IPS-18a (cell line): ENCODE measurements at regions not wholly inside any gene's neighbourhood (a gene's known extent, or its start where the extent isn't known, plus 50 kb on each side); places are given as distances from the start of the nearest gene placed in this dataset.
"Not testable (repeated sequence)": the region's sequence is repeated elsewhere in the genome, so short reads cannot be mapped to it uniquely, and the experiment has no call there.

Experiments
- H3K27ac ChIP-seq: one replicate; pipeline ENCODE4 v1.5.1; 2013; ENCODE audit warnings: low read length
- H3K27me3 ChIP-seq: one replicate; pipeline ENCODE4 v1.6.1; 2013; ENCODE audit warnings: mild to moderate bottlenecking, low read length; ENCODE audit not compliant: control insufficient read depth, insufficient read depth
- H3K36me3 ChIP-seq: one replicate; pipeline ENCODE4 v1.6.1; 2013; ENCODE audit warnings: low read depth, low read length; ENCODE audit not compliant: control insufficient read depth
- H3K4me1 ChIP-seq: one replicate; pipeline ENCODE4 v1.6.1; 2013; ENCODE audit warnings: low read depth, low read length; ENCODE audit not compliant: control insufficient read depth
- H3K4me3 ChIP-seq: one replicate; pipeline ENCODE4 v1.5.1; 2013; ENCODE audit warnings: low read length
- H3K9ac ChIP-seq: one replicate; pipeline ENCODE4 v1.6.1; 2013; ENCODE audit warnings: mild to moderate bottlenecking, low read length, moderate library complexity
- H3K9me3 ChIP-seq: one replicate; pipeline ENCODE4 v1.6.1; 2013; ENCODE audit warnings: low read depth, low read length; ENCODE audit not compliant: control insufficient read depth

DNA sequence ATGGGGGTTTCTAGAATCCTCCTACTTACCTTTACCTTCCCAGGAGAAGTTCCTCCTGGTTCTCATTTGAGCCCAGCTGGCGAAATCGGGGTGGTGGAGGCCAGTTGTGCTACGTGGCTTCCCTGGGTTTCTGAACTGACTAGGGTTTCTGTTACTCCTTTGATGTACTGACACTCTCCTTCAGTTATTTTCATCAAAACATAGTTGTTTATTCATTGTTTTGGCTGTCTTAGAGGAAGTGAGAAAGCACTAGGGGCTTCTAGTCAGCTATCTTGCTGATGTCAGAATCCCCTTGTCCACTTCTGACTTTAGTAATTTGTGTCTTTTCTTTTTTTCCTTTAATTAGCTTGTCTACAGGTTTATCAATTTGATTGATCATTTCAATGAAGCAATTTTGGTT, 332.2 kb upstream of the TANK start:
- Histone ChIP-seq H3K36me3 (no peaks in the 10 kb centered on the region), H3K27ac (no peak overlapping the region), H3K9me3 (peaks cover 5% of the 10 kb centered on the region), H3K27me3 (no peaks in the 10 kb centered on the region), H3K9ac (no peak overlapping the region), H3K4me1 (no peaks in the 10 kb centered on the region), H3K4me3 (no peak overlapping the region)

DNA sequence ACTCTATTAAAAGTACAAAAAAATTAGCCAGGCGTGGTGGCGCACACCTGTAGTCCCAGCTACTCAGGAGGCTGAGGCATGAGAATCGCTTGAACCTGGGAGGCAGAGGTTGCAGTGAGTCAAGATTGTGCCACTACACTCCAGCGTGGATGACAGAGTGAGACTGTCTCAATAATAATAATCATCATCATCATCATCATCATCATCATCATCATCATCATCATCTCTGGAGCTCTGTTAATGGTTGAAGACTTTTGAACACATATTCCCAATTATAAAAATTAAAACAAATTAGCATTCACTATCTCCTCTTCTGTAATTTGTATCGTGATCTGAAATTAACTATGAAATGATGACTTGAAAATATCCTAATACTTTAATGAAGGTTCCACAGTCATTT, 327.8 kb upstream of the TANK start:
- H3K27ac ChIP-seq, H3K9me3 ChIP-seq, H3K9ac ChIP-seq, H3K36me3 ChIP-seq, H3K27me3 ChIP-seq, H3K4me3 ChIP-seq, H3K4me1 ChIP-seq: not testable (repeated sequence)

DNA sequence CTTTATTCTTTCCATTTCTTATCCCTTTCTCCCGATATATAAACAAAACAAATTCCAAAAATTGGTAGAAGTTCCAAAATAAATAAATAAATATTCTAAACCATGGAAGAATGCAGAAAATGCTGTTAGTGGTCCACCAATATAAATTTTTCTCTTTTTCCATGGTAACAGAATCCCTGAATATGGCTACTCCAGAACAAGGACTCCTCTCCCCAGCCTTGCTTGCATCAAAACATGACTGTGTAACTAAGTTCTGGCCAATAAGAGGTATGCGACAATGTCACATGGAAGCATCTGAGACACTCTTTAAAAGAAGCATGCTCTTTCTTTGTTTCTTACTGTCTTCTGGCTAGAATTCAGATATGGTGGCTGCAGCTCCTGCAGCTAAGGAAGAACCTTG, 325.1 kb upstream of the TANK start:
- Histone ChIP-seq H3K27me3 (no peaks in the 10 kb centered on the region), H3K9ac (no peak overlapping the region), H3K4me3 (no peak overlapping the region), H3K36me3 (no peaks in the 10 kb centered on the region), H3K4me1 (no peaks in the 10 kb centered on the region), H3K27ac (no peak overlapping the region), H3K9me3 (no peaks in the 10 kb centered on the region)

DNA sequence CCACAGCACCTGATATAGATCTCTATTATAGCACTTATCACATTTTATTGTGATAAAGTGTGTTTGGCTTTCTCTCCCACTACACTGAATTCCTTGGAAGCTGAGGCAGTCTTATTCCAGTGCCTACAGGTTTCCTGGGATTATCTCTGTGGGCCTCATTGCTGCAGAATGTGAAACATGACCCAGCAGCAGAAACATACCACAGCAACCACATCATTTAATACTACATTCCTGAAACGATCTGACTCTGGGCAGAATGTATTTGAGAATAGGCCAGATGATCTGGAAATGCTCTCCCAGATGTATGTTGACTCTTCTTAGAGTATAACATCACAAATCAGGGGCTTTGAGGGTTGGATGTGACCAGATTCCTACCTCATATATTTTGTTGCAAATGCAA, 323.5 kb upstream of the TANK start:
- no peak overlapping the region for H3K9ac ChIP-seq
- no peaks in the 10 kb centered on the region for H3K36me3 ChIP-seq
- H3K27me3 ChIP-seq: no peaks in the 10 kb centered on the region
- no peaks in the 10 kb centered on the region for H3K9me3 ChIP-seq
- no peaks in the 10 kb centered on the region for H3K4me1 ChIP-seq
- H3K27ac ChIP-seq: no peak overlapping the region
- H3K4me3 ChIP-seq: no peak overlapping the region

DNA sequence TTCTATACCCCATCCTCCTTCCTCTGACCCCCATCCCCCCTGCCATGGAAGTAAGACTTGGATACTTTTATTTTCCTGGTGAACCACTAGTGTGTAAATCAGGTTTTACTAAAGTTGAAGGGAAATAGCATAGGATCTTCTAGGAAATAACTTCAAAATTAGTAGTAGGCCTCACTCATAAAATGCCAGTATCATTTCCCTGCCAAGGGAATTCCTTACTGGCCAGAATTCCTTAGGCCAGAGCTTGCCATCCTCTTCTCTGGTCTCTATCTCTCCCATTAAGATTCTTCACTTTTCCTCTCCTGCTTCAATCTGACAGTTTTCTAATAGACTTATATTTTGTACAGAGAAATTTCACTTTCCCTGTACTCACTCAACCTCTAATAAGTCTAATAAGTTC, 322.8 kb upstream of the TANK start:
- Histone ChIP-seq H3K9ac (no peak overlapping the region), H3K4me3 (no peak overlapping the region), H3K9me3 (no peaks in the 10 kb centered on the region), H3K4me1 (no peaks in the 10 kb centered on the region), H3K36me3 (no peaks in the 10 kb centered on the region), H3K27ac (no peak overlapping the region), H3K27me3 (no peaks in the 10 kb centered on the region)

DNA sequence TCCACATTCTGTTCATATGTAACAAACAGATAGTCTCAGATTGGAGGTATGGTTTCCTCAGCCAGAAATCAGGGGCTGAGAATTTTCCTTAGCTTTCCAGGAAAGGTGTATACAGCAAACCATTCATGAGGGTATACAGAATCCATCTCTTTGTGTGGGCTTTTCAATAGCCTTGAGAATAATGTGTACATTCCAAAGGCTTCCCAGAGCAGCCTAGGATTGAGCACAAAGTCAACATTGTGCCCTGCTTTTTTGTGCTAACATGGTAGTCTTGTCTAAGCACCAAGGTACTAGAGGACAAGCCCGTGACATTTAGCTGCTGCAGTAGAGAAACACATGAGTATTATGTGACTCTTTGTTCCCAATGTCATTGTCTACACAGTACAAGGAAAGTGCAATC, 322.1 kb upstream of the TANK start:
- no peaks in the 10 kb centered on the region for H3K36me3 ChIP-seq
- H3K27me3 ChIP-seq: no peaks in the 10 kb centered on the region
- H3K9ac ChIP-seq: no peak overlapping the region
- no peak overlapping the region for H3K27ac ChIP-seq
- no peaks in the 10 kb centered on the region for H3K9me3 ChIP-seq
- H3K4me3 ChIP-seq: no peak overlapping the region
- no peaks in the 10 kb centered on the region for H3K4me1 ChIP-seq

DNA sequence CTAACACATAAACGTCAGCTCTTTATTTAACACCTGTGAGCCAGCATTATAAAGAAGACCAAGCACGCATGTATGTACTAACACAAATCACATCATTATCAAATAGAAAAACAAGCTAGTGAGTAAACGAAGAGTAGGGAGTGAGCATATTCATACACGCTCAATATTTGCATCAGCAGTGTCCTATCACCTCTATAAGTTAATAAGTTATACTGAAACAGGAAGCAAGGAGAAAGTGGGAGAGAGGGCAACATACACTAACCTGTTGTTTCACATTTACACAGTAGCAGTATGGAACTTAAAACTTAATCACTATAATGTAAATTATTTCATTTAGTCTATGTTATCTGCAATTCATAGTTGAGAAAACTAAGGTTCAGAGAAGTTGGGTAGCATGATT, 321.5 kb upstream of the TANK start:
- Histone ChIP-seq H3K27me3 (no peaks in the 10 kb centered on the region), H3K9ac (no peak overlapping the region), H3K36me3 (no peaks in the 10 kb centered on the region), H3K4me3 (no peak overlapping the region), H3K9me3 (no peaks in the 10 kb centered on the region), H3K27ac (no peak overlapping the region), H3K4me1 (no peaks in the 10 kb centered on the region)

DNA sequence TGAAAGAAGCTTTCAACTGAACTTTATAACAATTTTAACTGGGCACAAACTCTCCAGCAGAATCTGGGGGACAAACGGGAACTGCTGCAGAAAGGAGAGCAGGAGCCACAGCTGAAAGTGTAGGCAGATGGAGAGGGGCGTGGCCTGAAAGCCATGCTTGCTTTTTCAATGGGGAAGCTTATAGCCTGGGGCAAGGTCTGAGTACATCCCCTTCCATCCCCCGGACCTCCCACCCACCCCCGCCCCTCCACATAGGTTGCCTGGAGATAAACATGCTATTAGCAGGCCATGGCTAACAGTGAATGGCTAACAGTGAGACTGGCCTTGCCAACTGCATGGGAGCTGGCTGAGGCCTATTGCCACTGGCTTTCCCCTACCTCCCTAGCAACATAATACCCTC, 317.9 kb upstream of the TANK start:
- Histone ChIP-seq H3K9me3 (no peaks in the 10 kb centered on the region), H3K27me3 (no peaks in the 10 kb centered on the region), H3K4me1 (no peaks in the 10 kb centered on the region), H3K27ac (no peak overlapping the region), H3K9ac (no peak overlapping the region), H3K36me3 (no peaks in the 10 kb centered on the region), H3K4me3 (no peak overlapping the region)

DNA sequence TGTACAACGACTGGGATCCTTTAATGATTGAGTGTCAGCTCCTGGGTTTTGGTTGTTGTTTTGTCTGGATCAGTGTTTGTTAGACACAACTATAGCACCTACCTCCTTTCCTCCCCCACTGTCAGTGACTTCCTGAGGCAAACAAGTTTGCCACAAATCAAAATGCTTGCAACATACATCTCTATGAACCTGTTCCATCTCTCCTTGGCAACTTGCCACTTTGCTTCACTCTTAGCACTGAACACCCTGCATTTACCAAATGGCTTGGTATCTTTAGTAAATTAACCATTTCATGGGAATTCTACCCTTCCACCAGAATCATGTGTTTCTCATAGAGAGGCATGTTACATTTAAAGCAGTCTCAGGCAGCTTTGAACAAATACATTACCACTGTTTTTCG, 301.1 kb upstream of the TANK start:
- Histone ChIP-seq H3K4me1 (no peaks in the 10 kb centered on the region), H3K27ac (no peak overlapping the region)

DNA sequence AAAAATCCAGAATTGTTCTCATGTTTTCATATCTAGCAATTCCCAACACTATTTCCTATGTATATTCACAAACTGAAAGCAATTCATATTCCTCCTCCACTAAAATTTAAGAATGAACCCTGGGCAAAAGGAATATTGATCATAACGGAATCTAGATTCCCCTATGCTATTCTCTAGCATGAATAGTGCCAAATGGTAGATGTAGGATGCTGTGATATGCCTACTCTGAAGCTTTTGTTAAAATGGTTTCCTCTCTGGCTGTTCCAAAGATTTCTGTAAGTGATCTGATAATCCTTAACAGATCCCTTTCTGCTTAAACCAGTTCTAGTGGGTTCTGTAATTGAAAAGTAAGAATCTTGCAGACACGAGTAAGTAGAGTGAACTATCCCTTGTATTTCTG, 298.0 kb upstream of the TANK start:
- Histone ChIP-seq H3K27ac (no peak overlapping the region), H3K4me3 (no peak overlapping the region), H3K36me3 (no peaks in the 10 kb centered on the region), H3K9ac (no peak overlapping the region), H3K4me1 (no peaks in the 10 kb centered on the region), H3K27me3 (no peaks in the 10 kb centered on the region), H3K9me3 (no peaks in the 10 kb centered on the region)

More for the DNA sequence above, 301.1 kb upstream of the TANK start:
- no peaks in the 10 kb centered on the region for H3K27me3 ChIP-seq
- H3K9me3 ChIP-seq: no peaks in the 10 kb centered on the region
- no peak overlapping the region for H3K9ac ChIP-seq
- H3K4me3 ChIP-seq: no peak overlapping the region
- H3K36me3 ChIP-seq: no peaks in the 10 kb centered on the region

DNA sequence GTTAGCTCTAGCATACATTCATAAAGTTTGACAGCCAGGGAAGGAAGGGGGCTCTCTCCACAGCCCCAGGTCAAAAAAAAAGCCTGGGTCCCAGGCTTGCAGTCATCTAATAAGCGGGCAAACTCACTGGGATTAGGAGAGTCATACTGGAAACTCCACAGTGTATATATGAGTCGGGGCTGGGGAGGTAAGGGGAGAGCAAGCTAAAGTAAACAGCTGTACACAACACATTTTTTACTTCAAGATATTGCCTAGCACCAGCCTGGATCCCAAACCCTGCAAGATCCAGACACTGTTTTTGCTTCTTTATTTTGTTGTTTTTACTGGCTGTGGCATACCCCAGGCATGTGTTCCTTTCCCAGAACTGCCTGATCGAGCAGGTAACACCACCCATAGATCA, 291.3 kb upstream of the TANK start:
- no peaks in the 10 kb centered on the region for H3K9me3 ChIP-seq
- H3K27ac ChIP-seq: no peak overlapping the region
- no peaks in the 10 kb centered on the region for H3K27me3 ChIP-seq
- no peaks in the 10 kb centered on the region for H3K36me3 ChIP-seq
- no peak overlapping the region for H3K4me3 ChIP-seq
- no peak overlapping the region for H3K9ac ChIP-seq
- H3K4me1 ChIP-seq: no peaks in the 10 kb centered on the region

DNA sequence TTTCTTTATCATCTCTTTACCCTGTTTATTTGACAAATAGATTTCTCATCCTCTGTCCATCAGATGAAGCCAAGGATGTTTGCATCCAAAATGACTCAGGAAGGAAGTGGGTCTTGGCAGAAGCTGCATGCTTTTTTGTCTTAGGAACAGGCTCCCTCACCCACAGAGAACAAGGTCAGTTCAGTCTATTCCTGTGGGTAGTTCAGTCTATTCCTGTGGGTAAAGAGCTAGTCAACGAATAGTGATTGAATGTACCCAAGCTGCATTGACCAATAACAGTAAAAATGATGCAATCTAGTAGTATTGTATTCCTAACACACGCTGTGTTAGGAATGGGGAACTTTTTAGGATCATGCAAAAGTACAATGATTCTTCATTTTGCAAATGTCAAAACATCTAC, 290.8 kb upstream of the TANK start:
- Histone ChIP-seq H3K4me3 (no peak overlapping the region), H3K9me3 (no peaks in the 10 kb centered on the region), H3K36me3 (no peaks in the 10 kb centered on the region), H3K4me1 (no peaks in the 10 kb centered on the region), H3K27ac (no peak overlapping the region), H3K9ac (no peak overlapping the region), H3K27me3 (no peaks in the 10 kb centered on the region)
